GM12891 (cell line): ENCODE measurements at regions not wholly inside any gene's neighbourhood (a gene's known extent, or its start where the extent isn't known, plus 50 kb on each side); places are given as distances from the start of the nearest gene placed in this dataset.

ENCODE experiments used
- POLR2A ChIP-seq: IDR thresholded peaks from 2 replicates; pipeline ENCODE4 v1.6.1; 2011; ENCODE audit warnings: low read depth, low read length, control low read depth
- POLR2AphosphoS5 ChIP-seq: IDR thresholded peaks from 2 replicates; pipeline ENCODE4 v1.6.1; 2011; ENCODE audit warnings: low read depth, low read length, control low read depth
- TAF1 ChIP-seq: IDR thresholded peaks from 2 replicates; pipeline ENCODE4 v1.6.1; 2011; ENCODE audit warnings: low read depth, low read length, control low read depth

- TF ChIP-seq POLR2A (no peak), POLR2AphosphoS5 (no peak), TAF1 (no peak)
Measured at GRCh38 chr2:49224426-49225010, 70.2 kb upstream of the FSHR start.
